H9 (cell line): ENCODE measurements at regions not wholly inside any gene's neighbourhood (a gene's known extent, or its start where the extent isn't known, plus 50 kb on each side); places are given as distances from the start of the nearest gene placed in this dataset.

Experiments
- DNase-seq: peaks from one replicate; pipeline ENCODE4 v3.0.0-alpha.2; 2017
- H2AFZ ChIP-seq: one replicate; pipeline ENCODE4 v1.6.1; 2013; ENCODE audit warnings: mild to moderate bottlenecking, low read length, control low read depth, moderate library complexity
- H2AK5ac ChIP-seq: 2 replicates; pipeline ENCODE4 v1.6.1; 2013; ENCODE audit warnings: low read length, control low read depth, mixed read lengths; ENCODE audit not compliant: insufficient read length
- H2BK120ac ChIP-seq: one replicate; pipeline ENCODE4 v1.6.1; 2013; ENCODE audit warnings: low read depth, mild to moderate bottlenecking, low read length, control low read depth, inconsistent platforms; ENCODE audit not compliant: poor library complexity, severe bottlenecking
- H2BK12ac ChIP-seq: 2 replicates; pipeline ENCODE4 v1.6.1; 2013; ENCODE audit warnings: low read length, control low read depth, mixed read lengths, low read depth; ENCODE audit not compliant: insufficient read length
- H2BK15ac ChIP-seq: 2 replicates; pipeline ENCODE4 v1.6.1; 2013; ENCODE audit warnings: low read depth, low read length, control low read depth
- H2BK20ac ChIP-seq: one replicate; pipeline ENCODE4 v1.6.1; 2013; ENCODE audit warnings: low read depth, mild to moderate bottlenecking, low read length, control low read depth, inconsistent platforms; ENCODE audit not compliant: poor library complexity, severe bottlenecking
- H2BK5ac ChIP-seq: 2 replicates; pipeline ENCODE4 v1.6.1; 2013; ENCODE audit warnings: low read length, control low read depth, mixed read lengths; ENCODE audit not compliant: insufficient read length
- H3K14ac ChIP-seq: 2 replicates; pipeline ENCODE4 v1.6.1; 2013; ENCODE audit warnings: low read length, control low read depth; ENCODE audit not compliant: insufficient read depth
- H3K18ac ChIP-seq: 2 replicates; pipeline ENCODE4 v1.6.1; 2013; ENCODE audit warnings: low read depth, mild to moderate bottlenecking, mixed read lengths, low read length, control low read depth; ENCODE audit not compliant: insufficient read length
- H3K23ac ChIP-seq: 2 replicates; pipeline ENCODE4 v1.6.1; 2013; ENCODE audit warnings: low read length, control low read depth, mixed read lengths, low read depth; ENCODE audit not compliant: insufficient read length
- H3K23me2 ChIP-seq: 2 replicates; pipeline ENCODE4 v1.6.1; 2013; ENCODE audit warnings: low read depth, mild to moderate bottlenecking, mixed read lengths, low read length, control low read depth; ENCODE audit not compliant: insufficient read length, poor library complexity, severe bottlenecking
- H3K27ac ChIP-seq: 2 replicates; pipeline ENCODE4 v1.5.1; 2013; ENCODE audit warnings: low read length, control low read depth, mixed read lengths, low read depth; ENCODE audit not compliant: insufficient read length
- H3K27me3 ChIP-seq: 2 replicates; pipeline ENCODE4 v1.6.1; 2013; ENCODE audit warnings: low read length, control low read depth, inconsistent platforms; ENCODE audit not compliant: insufficient read depth
- H3K4ac ChIP-seq: 2 replicates; pipeline ENCODE4 v1.6.1; 2013; ENCODE audit warnings: low read depth, mild to moderate bottlenecking, control low read depth, inconsistent platforms, low read length, moderate library complexity
- H3K4me1 ChIP-seq: 2 replicates; pipeline ENCODE4 v1.6.1; 2013; ENCODE audit warnings: low read length, control low read depth, inconsistent platforms; ENCODE audit not compliant: insufficient read depth
- H3K4me2 ChIP-seq: 2 replicates; pipeline ENCODE4 v1.6.1; 2013; ENCODE audit warnings: low read length, control low read depth, mixed read lengths; ENCODE audit not compliant: insufficient read length, insufficient read depth
- H3K56ac ChIP-seq: 2 replicates; pipeline ENCODE4 v1.6.1; 2013; ENCODE audit warnings: low read depth, mild to moderate bottlenecking, mixed read lengths, low read length, control low read depth; ENCODE audit not compliant: insufficient read length
- H3K79me1 ChIP-seq: 2 replicates; pipeline ENCODE4 v1.6.1; 2013; ENCODE audit warnings: low read depth, mild to moderate bottlenecking, moderate library complexity, low read length, control low read depth, inconsistent platforms; ENCODE audit not compliant: insufficient read depth, poor library complexity, severe bottlenecking
- H3K79me2 ChIP-seq: 2 replicates; pipeline ENCODE4 v1.6.1; 2013; ENCODE audit warnings: low read length, control low read depth, inconsistent platforms; ENCODE audit not compliant: insufficient read depth
- H3K9ac ChIP-seq: 2 replicates; pipeline ENCODE4 v1.6.1; 2013; ENCODE audit warnings: low read length, control low read depth, mixed read lengths; ENCODE audit not compliant: insufficient read length; ENCODE audit errors: extremely low read depth
- H3K9me3 ChIP-seq: one replicate; pipeline ENCODE4 v1.6.1; 2013; ENCODE audit warnings: low read depth, low read length, inconsistent platforms; ENCODE audit not compliant: control insufficient read depth
- H3T11ph ChIP-seq: one replicate; pipeline ENCODE4 v1.6.1; 2013; ENCODE audit warnings: mild to moderate bottlenecking, low read length, control low read depth, inconsistent platforms
- H4K20me1 ChIP-seq: one replicate; pipeline ENCODE4 v1.6.1; 2013; ENCODE audit not compliant: control insufficient read depth, insufficient read length, insufficient read depth
- H4K5ac ChIP-seq: 2 replicates; pipeline ENCODE4 v1.6.1; 2013; ENCODE audit warnings: low read depth, mild to moderate bottlenecking, mixed read lengths, low read length, control low read depth; ENCODE audit not compliant: insufficient read length
- H4K8ac ChIP-seq: replicated peaks from 2 replicates; pipeline ENCODE4 v1.6.1; 2013; ENCODE audit warnings: low read length, control low read depth, mixed read lengths, low read depth; ENCODE audit not compliant: insufficient read length
- H4K91ac ChIP-seq: 2 replicates; pipeline ENCODE4 v1.6.1; 2013; ENCODE audit warnings: low read depth, mild to moderate bottlenecking, moderate library complexity, mixed read lengths, low read length, control low read depth; ENCODE audit not compliant: insufficient read length
- H3K27ac Mint-ChIP-seq, 3 experiments: 2 replicates in 2 of 3; 3 replicates in 1 of 3; pipeline ENCODE4 v1.8.0; 2020 to 2021; ENCODE audit warnings: mixed read lengths in 3 of 3, mild to moderate bottlenecking in 1 of 3, moderate library complexity in 1 of 3
- H3K27me3 Mint-ChIP-seq: 2 replicates; pipeline ENCODE4 v1.8.0; 2021; ENCODE audit warnings: low read depth, mild to moderate bottlenecking, moderate library complexity, mixed read lengths
- H3K36me3 Mint-ChIP-seq, 3 experiments: 2 replicates in 2 of 3; 3 replicates in 1 of 3; pipeline ENCODE4 v1.8.0; 2020 to 2021; ENCODE audit warnings: low read depth in 3 of 3, mixed read lengths in 3 of 3; ENCODE audit not compliant: insufficient read depth in 1 of 3
- H3K4me1 Mint-ChIP-seq, 2 experiments: 2 replicates each; pipeline ENCODE4 v1.8.0; 2020; ENCODE audit warnings: mixed read lengths in 2 of 2
- H3K4me3 Mint-ChIP-seq, 2 experiments: 2 replicates in 1 of 2; 3 replicates in 1 of 2; pipeline ENCODE4 v1.8.0; 2020 to 2021; ENCODE audit warnings: mild to moderate bottlenecking in 2 of 2, mixed read lengths in 2 of 2, moderate library complexity in 1 of 2
- H3K9me3 Mint-ChIP-seq, 2 experiments: 2 replicates in 1 of 2; 3 replicates in 1 of 2; pipeline ENCODE4 v1.8.0; 2020; ENCODE audit warnings: mild to moderate bottlenecking in 2 of 2, mixed read lengths in 2 of 2, moderate library complexity in 1 of 2
- WGBS: extraction: QIAGEN DNeasy Blood & Tissue Kit; methylation state at CpG from one replicate; pipeline ENCODE4 v1.1.7; 2013; ENCODE audit warnings: missing lambda C conversion rate, low lambda C conversion rate, mixed read lengths; ENCODE audit not compliant: insufficient read length; ENCODE audit errors: extremely low coverage; 5-methylcytosine and 5-hydroxymethylcytosine counted together
- TF ChIP-seq, protein P1 (sequence below): fragments of 200-600 bp; sonication (generic); conservative IDR thresholded peaks from 3 replicates; pipeline ENCODE4 v1.8.0; 2021; ENCODE audit warnings: antibody characterized with exemption, mild to moderate bottlenecking

DNA sequence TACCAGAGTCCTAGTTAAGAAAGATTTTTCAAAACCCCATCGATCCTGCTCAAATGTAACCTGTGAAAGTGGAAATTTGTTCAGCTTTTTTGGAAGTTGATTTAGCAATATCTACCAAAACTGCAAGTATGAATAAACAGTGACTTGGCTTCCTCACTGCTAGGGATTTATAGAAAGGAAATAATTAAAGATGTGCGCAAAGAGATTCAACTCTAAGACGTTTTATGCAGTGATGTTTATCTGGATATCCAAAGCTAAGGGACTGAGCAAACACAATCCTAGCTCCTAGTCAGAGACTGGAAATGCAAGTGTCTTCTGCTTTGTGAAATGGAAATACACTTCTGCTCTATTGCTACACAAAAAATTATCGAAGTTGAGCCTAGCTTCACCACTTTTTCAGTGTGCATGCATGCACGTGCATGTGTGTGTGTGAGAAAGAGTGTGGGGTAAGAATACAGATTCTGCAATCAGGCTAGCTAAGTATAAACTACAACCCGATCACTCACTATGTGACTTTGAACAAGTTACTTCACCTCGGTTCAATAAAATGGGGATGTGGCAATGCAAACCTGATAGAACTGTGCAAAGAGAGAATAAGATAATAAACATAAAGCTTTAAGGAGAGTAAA lies 52.1 kb upstream of the FOXF1 start:
- no peak for DNase-seq
- Histone ChIP-seq H4K91ac (no peak overlapping the region), H3K9ac (no peak overlapping the region), H4K5ac (no peak overlapping the region), H3K4ac (no peak overlapping the region), H3K18ac (no peak overlapping the region), H3K79me2 (no peaks in the 10 kb centered on the region), H2AFZ (no peak overlapping the region), H3K4me2 (no peak overlapping the region), H3T11ph (no peak overlapping the region), H2AK5ac (no peak overlapping the region), H4K20me1 (no peaks in the 10 kb centered on the region), H3K23me2 (no peaks in the 10 kb centered on the region), H3K27me3 (no peaks in the 10 kb centered on the region), H3K23ac (no peak overlapping the region), H3K79me1 (no peaks in the 10 kb centered on the region), H2BK20ac (no peak overlapping the region), H2BK120ac (no peak overlapping the region), H2BK5ac (no peak overlapping the region), H3K56ac (no peak overlapping the region), H3K14ac (no peak overlapping the region), H2BK12ac (no peak overlapping the region), H3K4me1 (no peaks in the 10 kb centered on the region), H2BK15ac (no peak overlapping the region), H4K8ac (no peak overlapping the region), H3K27ac (no peak overlapping the region), H3K9me3 (no peaks in the 10 kb centered on the region)
- Mint-ChIP-seq H3K4me3 (no peak overlapping the region), H3K4me1 (no peaks in the 10 kb centered on the region), H3K36me3 (no peaks in the 10 kb centered on the region; a peak in 1 of 7 replicates), H3K9me3 (peaks cover 7 to 18% of the 10 kb centered on the region in 2 experiments; a peak in 4 of 5 replicates), H3K27ac (no peak overlapping the region), H3K27me3 (peaks cover 51% of the 10 kb centered on the region)
- no CpG with 5 or more reads among the region's 7 CpGs for WGBS
- TF ChIP-seq, protein P1, sequence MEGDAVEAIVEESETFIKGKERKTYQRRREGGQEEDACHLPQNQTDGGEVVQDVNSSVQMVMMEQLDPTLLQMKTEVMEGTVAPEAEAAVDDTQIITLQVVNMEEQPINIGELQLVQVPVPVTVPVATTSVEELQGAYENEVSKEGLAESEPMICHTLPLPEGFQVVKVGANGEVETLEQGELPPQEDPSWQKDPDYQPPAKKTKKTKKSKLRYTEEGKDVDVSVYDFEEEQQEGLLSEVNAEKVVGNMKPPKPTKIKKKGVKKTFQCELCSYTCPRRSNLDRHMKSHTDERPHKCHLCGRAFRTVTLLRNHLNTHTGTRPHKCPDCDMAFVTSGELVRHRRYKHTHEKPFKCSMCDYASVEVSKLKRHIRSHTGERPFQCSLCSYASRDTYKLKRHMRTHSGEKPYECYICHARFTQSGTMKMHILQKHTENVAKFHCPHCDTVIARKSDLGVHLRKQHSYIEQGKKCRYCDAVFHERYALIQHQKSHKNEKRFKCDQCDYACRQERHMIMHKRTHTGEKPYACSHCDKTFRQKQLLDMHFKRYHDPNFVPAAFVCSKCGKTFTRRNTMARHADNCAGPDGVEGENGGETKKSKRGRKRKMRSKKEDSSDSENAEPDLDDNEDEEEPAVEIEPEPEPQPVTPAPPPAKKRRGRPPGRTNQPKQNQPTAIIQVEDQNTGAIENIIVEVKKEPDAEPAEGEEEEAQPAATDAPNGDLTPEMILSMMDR: no peak
